Esophagus (tissue), 2 donors: ENCODE measurements at regions not wholly inside any gene's neighbourhood (a gene's known extent, or its start where the extent isn't known, plus 50 kb on each side); places are given as distances from the start of the nearest gene placed in this dataset.

Experiments
- H3K27ac ChIP-seq, 2 donors: one replicate each; pipeline ENCODE4 v1.5.1; 2013; ENCODE audit warnings: low read depth in 2 of 2, mild to moderate bottlenecking in 2 of 2, inconsistent platforms in 1 of 2, low read length in 1 of 2, moderate library complexity in 1 of 2
- H3K27me3 ChIP-seq, 2 donors: one replicate each; pipeline ENCODE4 v1.6.1; 2013; ENCODE audit warnings: low read length in 2 of 2, control low read depth in 1 of 2, mild to moderate bottlenecking in 1 of 2; ENCODE audit not compliant: insufficient read depth in 2 of 2, control insufficient read depth in 1 of 2
- H3K36me3 ChIP-seq, 2 donors: one replicate each; pipeline ENCODE4 v1.6.1; 2013; ENCODE audit warnings: low read length in 1 of 2; ENCODE audit not compliant: control insufficient read depth in 2 of 2, insufficient read depth in 2 of 2
- H3K4me1 ChIP-seq, 2 donors: one replicate each; pipeline ENCODE4 v1.6.1; 2013; ENCODE audit warnings: low read length in 1 of 2; ENCODE audit not compliant: control insufficient read depth in 2 of 2, insufficient read depth in 2 of 2
- H3K4me3 ChIP-seq, 2 donors: one replicate each; pipeline ENCODE4 v1.5.1; 2013; ENCODE audit warnings: low read length in 2 of 2, mild to moderate bottlenecking in 2 of 2, low read depth in 1 of 2, moderate library complexity in 1 of 2
- H3K9me3 ChIP-seq, 2 donors: one replicate each; pipeline ENCODE4 v1.6.1; 2013; ENCODE audit warnings: mild to moderate bottlenecking in 2 of 2, low read depth in 1 of 2, low read length in 1 of 2, moderate library complexity in 1 of 2; ENCODE audit not compliant: control insufficient read depth in 2 of 2, insufficient read depth in 1 of 2
- WGBS, 2 donors: extraction: QIAGEN DNeasy Blood & Tissue Kit; methylation state at CpG; one replicate each; pipeline ENCODE4 v1.1.7; 2013; 5-methylcytosine and 5-hydroxymethylcytosine counted together
- donor health status: healthy with polysubstance abuse.
- donor health status: Bipolar disorder and iron deficiency.

GRCh38 chr3:145384307-145384706 lies 776.7 kb downstream of the PLOD2 start:
- Histone ChIP-seq H3K36me3 (no peaks in the 10 kb centered on the region), H3K4me1 (no peaks in the 10 kb centered on the region), H3K9me3 (no peaks in the 10 kb centered on the region), H3K4me3 (no peak overlapping the region), H3K27ac (no peak overlapping the region), H3K27me3 (no peaks in the 10 kb centered on the region)
- 54 to 58% methylated on average over 2 of the region's 2 CpGs for WGBS, 2 donors

- Histone ChIP-seq H3K9me3 (no peaks in the 10 kb centered on the region), H3K36me3 (no peaks in the 10 kb centered on the region), H3K4me3 (no peak overlapping the region), H3K4me1 (no peaks in the 10 kb centered on the region), H3K27ac (no peak overlapping the region), H3K27me3 (no peaks in the 10 kb centered on the region)
These were observed 773.8 kb downstream of the PLOD2 start for GRCh38 chr3:145387211-145387610.

DNA sequence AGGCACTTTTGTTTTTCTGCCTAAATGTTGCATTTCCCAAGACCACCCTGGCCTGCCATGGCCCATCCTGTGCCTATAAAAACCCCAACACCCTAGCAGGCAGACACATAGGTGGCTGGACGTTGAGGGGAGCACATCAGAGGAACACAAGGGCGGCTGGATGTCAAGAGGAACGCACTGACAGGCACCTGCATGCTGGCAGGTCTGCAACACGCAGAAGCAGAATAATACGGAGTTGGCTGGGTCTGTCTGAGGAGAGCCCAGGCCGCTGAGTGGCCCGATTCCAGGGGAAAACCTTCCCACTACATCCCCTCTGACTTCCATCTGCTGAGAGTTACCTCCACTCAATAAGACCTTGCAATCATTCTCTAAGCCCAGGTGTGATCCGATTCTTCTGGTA lies 765.6 kb downstream of the PLOD2 start:
- no peaks in the 10 kb centered on the region for H3K36me3 ChIP-seq
- no peaks in the 10 kb centered on the region for H3K27me3 ChIP-seq
- 81 to 85% methylated on average over 8 of the region's 8 CpGs for WGBS, 2 donors
- no peak overlapping the region for H3K27ac ChIP-seq
- no peaks in the 10 kb centered on the region for H3K4me1 ChIP-seq
- no peak overlapping the region for H3K4me3 ChIP-seq
- H3K9me3 ChIP-seq = no peaks in the 10 kb centered on the region

DNA sequence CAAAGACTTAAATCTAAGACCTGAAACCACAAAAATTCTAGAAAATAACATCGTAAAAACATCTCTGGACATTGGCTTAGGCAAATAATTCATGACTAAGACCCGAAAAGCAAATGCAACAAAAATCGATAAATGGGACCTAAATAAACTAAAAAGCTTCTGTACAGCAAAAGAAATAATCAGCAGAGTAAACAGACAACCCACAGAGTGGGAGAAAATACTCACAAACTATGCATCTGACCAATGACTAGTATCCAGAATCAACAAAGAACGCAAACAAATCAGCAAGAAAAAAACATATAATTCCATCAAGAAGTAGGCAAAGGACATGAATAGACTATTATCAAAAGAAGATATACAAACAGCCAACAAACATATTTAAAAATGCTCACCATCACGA lies 749.4 kb downstream of the PLOD2 start:
- no peaks in the 10 kb centered on the region for H3K36me3 ChIP-seq
- no peak overlapping the region for H3K4me3 ChIP-seq
- no peaks in the 10 kb centered on the region for H3K27me3 ChIP-seq
- H3K9me3 ChIP-seq = no peaks in the 10 kb centered on the region
- no peak overlapping the region for H3K27ac ChIP-seq
- 79 to 81% methylated on average over 5 of the region's 5 CpGs for WGBS, 2 donors
- no peaks in the 10 kb centered on the region for H3K4me1 ChIP-seq

DNA sequence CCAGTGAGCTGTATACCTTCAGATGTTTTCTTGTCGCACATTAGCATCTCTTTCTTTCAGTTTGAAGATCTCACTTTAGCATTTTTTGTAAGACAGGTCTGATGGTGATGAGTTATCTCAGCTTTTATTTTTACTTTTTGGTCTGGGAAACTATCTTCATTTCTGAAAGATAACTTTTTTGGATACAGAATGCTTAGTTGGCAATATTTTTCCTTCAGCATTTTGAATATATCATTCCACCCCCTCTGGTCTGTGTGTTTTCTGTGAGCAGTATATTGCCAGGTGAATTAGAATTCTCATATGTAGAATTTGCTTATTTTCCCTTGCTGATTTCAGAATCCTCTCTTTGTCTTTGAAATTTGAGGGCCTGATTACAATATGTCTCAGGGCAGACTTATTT lies 743.3 kb downstream of the PLOD2 start:
- H3K9me3 ChIP-seq = no peaks in the 10 kb centered on the region
- H3K36me3 ChIP-seq = no peaks in the 10 kb centered on the region
- H3K27me3 ChIP-seq = no peaks in the 10 kb centered on the region
- H3K4me1 ChIP-seq = no peaks in the 10 kb centered on the region
- 3 to 51% methylated on average over 1 of the region's 1 CpG for WGBS, 2 donors
- H3K27ac ChIP-seq = no peak overlapping the region
- H3K4me3 ChIP-seq = no peak overlapping the region

DNA sequence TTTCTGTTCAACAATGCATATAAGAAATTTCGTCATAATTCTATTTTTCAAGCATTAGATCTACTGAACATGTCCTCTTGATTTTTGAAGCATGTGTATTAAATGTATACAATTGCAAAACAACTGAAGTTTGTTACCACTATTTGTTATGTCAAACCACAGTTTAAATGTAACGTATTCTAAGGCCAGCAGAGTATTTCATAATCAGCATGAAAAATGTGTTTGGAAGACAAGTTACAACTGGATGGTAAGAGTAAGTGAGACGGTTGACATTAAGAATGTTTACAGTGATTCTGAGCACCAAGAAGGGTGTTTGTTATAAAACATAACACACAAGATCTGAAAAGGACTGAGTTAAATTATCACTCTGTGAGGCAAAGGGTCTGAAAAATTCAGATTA lies 738.4 kb downstream of the PLOD2 start:
- no peaks in the 10 kb centered on the region for H3K27me3 ChIP-seq
- H3K4me1 ChIP-seq = no peaks in the 10 kb centered on the region
- H3K36me3 ChIP-seq = no peaks in the 10 kb centered on the region
- no peak overlapping the region for H3K27ac ChIP-seq
- WGBS, 2 donors = 33 to 45% methylated on average over 3 of the region's 3 CpGs
- no peak overlapping the region for H3K4me3 ChIP-seq
- no peaks in the 10 kb centered on the region for H3K9me3 ChIP-seq

GRCh38 chr3:145427355-145427754 lies 733.6 kb downstream of the PLOD2 start:
- WGBS, 2 donors = 89 to 94% methylated on average over 10 of the region's 10 CpGs
- Histone ChIP-seq H3K27ac (no peak overlapping the region), H3K36me3 (no peaks in the 10 kb centered on the region), H3K27me3 (no peaks in the 10 kb centered on the region), H3K9me3 (no peaks in the 10 kb centered on the region), H3K4me3 (no peak overlapping the region), H3K4me1 (no peaks in the 10 kb centered on the region)

DNA sequence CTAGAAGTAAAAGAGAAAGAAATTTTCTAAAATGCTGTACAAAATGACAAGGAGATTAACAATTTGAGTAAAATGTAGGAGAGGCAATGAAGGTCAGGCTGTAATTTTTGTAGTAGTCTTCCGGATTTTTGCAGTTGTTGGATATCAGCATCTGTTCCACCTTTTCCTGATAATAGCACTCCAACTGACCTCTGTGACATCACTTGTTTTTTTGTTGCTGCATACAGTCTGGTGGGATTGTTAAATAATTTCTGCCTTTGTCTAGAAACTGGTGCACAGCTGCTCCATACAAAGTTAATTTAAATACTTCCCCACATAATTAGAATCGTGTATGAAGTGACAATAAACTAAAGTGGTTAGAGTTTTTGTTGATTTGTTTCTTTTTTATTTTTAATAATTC lies 731.4 kb downstream of the PLOD2 start:
- H3K27ac ChIP-seq = no peak overlapping the region
- no peaks in the 10 kb centered on the region for H3K36me3 ChIP-seq
- no peaks in the 10 kb centered on the region for H3K27me3 ChIP-seq
- H3K4me1 ChIP-seq = no peaks in the 10 kb centered on the region
- no peak overlapping the region for H3K4me3 ChIP-seq
- WGBS, 2 donors = 56 to 59% methylated on average over 2 of the region's 2 CpGs
- no peaks in the 10 kb centered on the region for H3K9me3 ChIP-seq

GRCh38 chr3:145448436-145448835 lies 712.5 kb downstream of the PLOD2 start:
- no peak overlapping the region for H3K27ac ChIP-seq
- WGBS, 2 donors = 79 to 81% methylated on average over 3 of the region's 3 CpGs
- H3K9me3 ChIP-seq = no peaks in the 10 kb centered on the region
- no peaks in the 10 kb centered on the region for H3K4me1 ChIP-seq
- H3K4me3 ChIP-seq = no peak overlapping the region
- no peaks in the 10 kb centered on the region for H3K36me3 ChIP-seq
- no peaks in the 10 kb centered on the region for H3K27me3 ChIP-seq

DNA sequence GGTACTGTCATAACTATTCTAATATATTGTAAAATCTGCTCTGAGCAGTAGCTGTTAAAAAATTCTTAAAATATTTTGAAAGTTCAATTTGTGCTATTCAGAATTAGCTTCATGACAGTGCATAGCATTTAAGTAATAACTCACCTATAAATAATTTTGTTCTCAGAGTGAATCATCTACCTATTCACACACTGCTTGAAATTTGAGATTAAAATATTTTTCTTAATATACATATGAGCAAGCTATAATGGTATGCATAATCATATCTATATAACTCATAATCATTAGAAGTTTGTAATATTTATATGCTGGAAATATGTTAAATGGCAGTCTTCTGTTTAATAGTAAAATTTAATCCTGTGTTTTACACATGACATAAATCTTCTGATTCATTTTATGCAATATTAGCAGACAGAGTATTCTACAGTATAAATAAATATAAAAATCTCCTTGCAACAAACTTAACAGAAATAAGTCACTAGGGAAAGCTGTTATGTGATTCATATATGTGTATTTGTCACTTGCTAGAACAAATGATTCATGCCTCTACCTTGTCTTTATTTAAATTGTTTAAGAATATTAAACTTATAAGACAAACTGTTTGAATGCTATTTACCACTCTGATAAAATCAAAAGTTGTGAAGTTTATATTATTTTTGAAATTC lies 710.8 kb downstream of the PLOD2 start:
- H3K36me3 ChIP-seq = no peaks in the 10 kb centered on the region
- no peaks in the 10 kb centered on the region for H3K9me3 ChIP-seq
- H3K4me1 ChIP-seq = no peaks in the 10 kb centered on the region
- H3K27me3 ChIP-seq = no peaks in the 10 kb centered on the region
- no peak overlapping the region for H3K4me3 ChIP-seq
- no peak overlapping the region for H3K27ac ChIP-seq
